Kidney (tissue), 13 donors: ENCODE measurements at regions not wholly inside any gene's neighbourhood (a gene's known extent, or its start where the extent isn't known, plus 50 kb on each side); places are given as distances from the start of the nearest gene placed in this dataset.

Experiments used
- DNase-seq, 5 donors: peaks; one replicate each; pipeline ENCODE4 v3.0.0-alpha.2; 2013 to 2020
- FAIRE-seq: peaks from 2 replicates; lab custom pipeline; 2012; peaks lifted over from hg19 to GRCh38; lab: Jason Lieb, UNC
- H3K27ac ChIP-seq, 2 donors: one replicate each; pipeline ENCODE4 v1.7.0; 2013; ENCODE audit warnings: low read depth in 2 of 2, low read length in 2 of 2, inconsistent platforms in 1 of 2
- H3K27me3 ChIP-seq: one replicate; pipeline ENCODE4 v1.7.1; 2013; ENCODE audit warnings: low read length, inconsistent platforms; ENCODE audit not compliant: control insufficient read depth, insufficient read depth
- H3K36me3 ChIP-seq, 3 donors: one replicate each; pipeline versions ENCODE4 v1.7.0 to v1.7.1; 2013; ENCODE audit warnings: low read length in 3 of 3, control low read depth in 1 of 3, inconsistent platforms in 1 of 3; ENCODE audit not compliant: insufficient read depth in 3 of 3, control insufficient read depth in 2 of 3
- H3K4me1 ChIP-seq, 3 donors: one replicate each; pipeline versions ENCODE4 v1.7.0 to v1.7.1; 2013; ENCODE audit warnings: low read length in 3 of 3, inconsistent platforms in 1 of 3, low read depth in 1 of 3; ENCODE audit not compliant: control insufficient read depth in 2 of 3, insufficient read depth in 2 of 3
- H3K4me3 ChIP-seq, 3 donors: one replicate each; pipeline versions ENCODE4 v1.7.0 to v1.8.1; 2013; ENCODE audit warnings: low read length in 3 of 3, control low read depth in 1 of 3, inconsistent platforms in 1 of 3
- H3K9ac ChIP-seq, 3 donors: one replicate each; pipeline versions ENCODE4 v1.7.0 to v1.7.1; 2013; ENCODE audit warnings: low read length in 3 of 3, control low read depth in 1 of 3, inconsistent platforms in 1 of 3
- H3K9me3 ChIP-seq, 3 donors: one replicate each; pipeline versions ENCODE4 v1.7.0 to v1.7.1; 2013; ENCODE audit warnings: low read length in 3 of 3, control low read depth in 1 of 3, inconsistent platforms in 1 of 3; ENCODE audit not compliant: control insufficient read depth in 2 of 3, insufficient read depth in 1 of 3
- CTCF ChIP-seq: IDR thresholded peaks from 3 replicates; pipeline ENCODE4 v1.5.1; 2012; ENCODE audit warnings: mild to moderate bottlenecking, moderate library complexity, borderline replicate concordance; ENCODE audit not compliant: insufficient read depth; ENCODE audit errors: extremely low read depth
- intact Hi-C: fragments of 100-400 bp; cut with DNase I; formaldehyde crosslinking; loops from one replicate; pipeline ENCODE4 v1.11.1; 2022
- donor health status: control.
- donor health status: control.
- donor health status: control.
- donor health status: control.
- donor health status: control.
- donor health status: DM: yes; HTN: yes; CAD: no.
- donor health status: Normal renal cell carcinoma (clear cell type).

- intact Hi-C loops = no loop called here
- peak in 1 of 5 donors; percentile 1 for DNase-seq
- Histone ChIP-seq H3K27ac (no peak overlapping the region), H3K9me3 (peaks cover 0 to 3% (median 0%) of the 10 kb centered on the region in 3 donors), H3K9ac (no peak overlapping the region), H3K27me3 (no peaks in the 10 kb centered on the region), H3K36me3 (no peaks in the 10 kb centered on the region), H3K4me1 (peaks cover 0 to 4% (median 0%) of the 10 kb centered on the region in 3 donors), H3K4me3 (no peak overlapping the region)
- no peak for TF ChIP-seq CTCF
- FAIRE-seq = no peak
These were observed 314.6 kb downstream of the CXCL12 start for GRCh38 chr10:44070282-44070681.

DNA sequence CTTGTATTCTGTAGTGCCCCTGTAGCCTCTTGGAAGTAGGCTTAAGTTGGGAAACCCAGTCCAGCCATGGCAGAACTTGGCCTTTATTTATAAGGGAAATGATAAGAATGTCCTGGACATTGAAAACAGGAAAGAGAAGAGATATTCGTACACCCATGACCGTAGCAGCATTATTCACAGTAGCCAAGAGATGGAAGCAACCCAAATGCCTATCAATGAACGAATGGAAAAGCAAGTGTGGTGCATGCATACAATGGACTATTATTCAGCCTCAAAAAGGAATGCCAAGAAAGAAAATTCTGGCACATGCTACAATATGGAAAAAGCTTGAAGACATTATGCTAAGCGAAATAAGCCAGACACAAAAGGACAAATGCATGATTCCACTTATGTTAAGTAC is 315.3 kb downstream of the CXCL12 start:
- H3K4me3 ChIP-seq = no peak overlapping the region
- peaks cover 0 to 4% (median 0%) of the 10 kb centered on the region in 3 donors for H3K4me1 ChIP-seq
- no peaks in the 10 kb centered on the region for H3K27me3 ChIP-seq
- H3K36me3 ChIP-seq = no peaks in the 10 kb centered on the region
- FAIRE-seq (no peak), DNase-seq (peak in 1 of 5 donors; percentile 1)
- H3K9me3 ChIP-seq = peaks cover 0 to 3% (median 0%) of the 10 kb centered on the region in 3 donors
- H3K9ac ChIP-seq = no peak overlapping the region
- intact Hi-C loops = no loop called here
- no peak for TF ChIP-seq CTCF
- no peak overlapping the region for H3K27ac ChIP-seq

- peaks cover 0 to 4% (median 0%) of the 10 kb centered on the region in 3 donors for H3K4me1 ChIP-seq
- H3K36me3 ChIP-seq = no peaks in the 10 kb centered on the region
- no peak for TF ChIP-seq CTCF
- FAIRE-seq = no peak
- no peak overlapping the region for H3K4me3 ChIP-seq
- no peaks in the 10 kb centered on the region for H3K9me3 ChIP-seq
- H3K27me3 ChIP-seq = no peaks in the 10 kb centered on the region
- H3K27ac ChIP-seq = no peak overlapping the region
- intact Hi-C loops = no loop called here
- no peak overlapping the region for H3K9ac ChIP-seq
- DNase-seq = peak in 1 of 5 donors; percentile 5
These were observed 316.0 kb downstream of the CXCL12 start for GRCh38 chr10:44068716-44069482.
